GM23338 (cell line): ENCODE measurements at regions not wholly inside any gene's neighbourhood (a gene's known extent, or its start where the extent isn't known, plus 50 kb on each side); places are given as distances from the start of the nearest gene placed in this dataset.

Experiments
- ATAC-seq: fragments of 200-7000 bp; cut with Tn5 transposase; 3 replicates; pipeline ENCODE4 v1.9.1; 2020
- DNase-seq: peaks from one replicate; pipeline ENCODE4 v3.0.0-alpha.2; 2015; ENCODE audit warnings: low spot score
- H2AFZ ChIP-seq: fragments of 200-600 bp; sonication (generic); 2 replicates; pipeline ENCODE4 v1.8.0; 2016; ENCODE audit warnings: antibody characterized with exemption, mild to moderate bottlenecking, moderate library complexity
- H3F3A ChIP-seq: fragments of 200-600 bp; sonication (generic); replicated peaks from 2 replicates; pipeline ENCODE4 v1.8.0; 2017; ENCODE audit warnings: antibody characterized with exemption, mixed run types, low read depth
- H3K27ac ChIP-seq: fragments of 200-600 bp; sonication (generic); 2 replicates; pipeline ENCODE4 v1.6.1; 2016; ENCODE audit warnings: low read depth
- H3K27me3 ChIP-seq: fragments of 200-600 bp; sonication (generic); 2 replicates; pipeline ENCODE4 v1.8.0; 2016; ENCODE audit warnings: mild to moderate bottlenecking, mixed run types, moderate library complexity; ENCODE audit not compliant: insufficient read depth
- H3K36me3 ChIP-seq: fragments of 200-600 bp; sonication (generic); 2 replicates; pipeline ENCODE4 v1.8.0; 2016; ENCODE audit warnings: mild to moderate bottlenecking; ENCODE audit not compliant: insufficient read depth
- H3K4me1 ChIP-seq: fragments of 200-600 bp; sonication (generic); 2 replicates; pipeline ENCODE4 v1.8.0; 2016; ENCODE audit warnings: mild to moderate bottlenecking, moderate library complexity; ENCODE audit not compliant: insufficient read depth
- H3K4me2 ChIP-seq: fragments of 200-600 bp; sonication (generic); 2 replicates; pipeline ENCODE4 v1.7.1; 2017; ENCODE audit warnings: mixed run types
- H3K4me3 ChIP-seq: fragments of 200-600 bp; sonication (generic); 2 replicates; pipeline ENCODE4 v1.6.1; 2016; ENCODE audit warnings: mixed run types
- H3K79me2 ChIP-seq: fragments of 200-600 bp; sonication (generic); replicated peaks from 2 replicates; pipeline ENCODE4 v1.8.0; 2017; ENCODE audit warnings: mild to moderate bottlenecking; ENCODE audit not compliant: insufficient read depth
- H3K9me2 ChIP-seq: fragments of 200-600 bp; sonication (generic); 2 replicates; pipeline ENCODE4 v1.8.0; 2017; ENCODE audit not compliant: insufficient read depth
- H4K20me1 ChIP-seq: fragments of 200-600 bp; sonication (generic); replicated peaks from 2 replicates; pipeline ENCODE4 v1.8.0; 2017; ENCODE audit warnings: mild to moderate bottlenecking; ENCODE audit not compliant: insufficient read depth
- H3K27ac Mint-ChIP-seq: 2 replicates; pipeline ENCODE4 v1.8.0; 2020; ENCODE audit warnings: inconsistent platforms, mild to moderate bottlenecking, moderate library complexity, mixed read lengths
- H3K27me3 Mint-ChIP-seq: 3 replicates; pipeline ENCODE4 v1.8.0; 2022; ENCODE audit warnings: low read depth, mild to moderate bottlenecking, moderate library complexity, mixed read lengths, inconsistent platforms; ENCODE audit not compliant: insufficient read depth, poor library complexity
- H3K36me3 Mint-ChIP-seq: 3 replicates; pipeline ENCODE4 v1.8.0; 2021; ENCODE audit warnings: low read depth, mild to moderate bottlenecking, inconsistent platforms, moderate library complexity, mixed read lengths
- H3K4me1 Mint-ChIP-seq: 3 replicates; pipeline ENCODE4 v1.8.0; 2020; ENCODE audit warnings: mild to moderate bottlenecking, inconsistent platforms, mixed read lengths
- H3K4me3 Mint-ChIP-seq: 3 replicates; pipeline ENCODE4 v1.8.0; 2021; ENCODE audit warnings: moderate library complexity, mild to moderate bottlenecking, inconsistent platforms, mixed read lengths
- H3K9me3 Mint-ChIP-seq: 3 replicates; pipeline ENCODE4 v1.8.0; 2020; ENCODE audit warnings: moderate library complexity, mild to moderate bottlenecking, inconsistent platforms, mixed read lengths
- CREB1 ChIP-seq: fragments of 250-450 bp; sonication (Bioruptor Pico); IDR thresholded peaks from 2 replicates; pipeline ENCODE4 v1.5.0; 2020; ENCODE audit warnings: low read depth, mild to moderate bottlenecking, moderate library complexity
- CTCF ChIP-seq, 2 experiments: fragments of 200-600 bp in 1 of 2; sonication (generic) in 1 of 2; conservative IDR thresholded peaks; 2 replicates each; pipeline versions ENCODE4 v1.5.1 to v1.6.1; 2016 to 2017; ENCODE audit warnings: antibody characterized with exemption in 2 of 2, low read depth in 2 of 2, mild to moderate bottlenecking in 2 of 2, moderate library complexity in 1 of 2
- ETS1 ChIP-seq: IDR thresholded peaks from 2 replicates; pipeline ENCODE4 v1.6.1; 2016; ENCODE audit warnings: antibody characterized with exemption
- EZH2phosphoT487 ChIP-seq: fragments of 200-600 bp; sonication (generic); IDR thresholded peaks from one replicate; pipeline ENCODE4 v1.8.1; 2018; ENCODE audit warnings: antibody characterized with exemption; ENCODE audit not compliant: unreplicated experiment
- JUNB ChIP-seq: IDR thresholded peaks from one replicate; pipeline ENCODE4 v1.6.1; 2016; ENCODE audit warnings: antibody characterized with exemption; ENCODE audit not compliant: unreplicated experiment
- STAT1 ChIP-seq: IDR thresholded peaks from one replicate; pipeline ENCODE4 v1.6.1; 2016; ENCODE audit warnings: antibody characterized with exemption; ENCODE audit not compliant: unreplicated experiment
- ZNF331 ChIP-seq: fragments of 250-450 bp; sonication (Bioruptor Pico); IDR thresholded peaks from 2 replicates; pipeline ENCODE4 v1.5.0; 2020; ENCODE audit warnings: low read depth, mild to moderate bottlenecking, moderate library complexity
- ZNF462 ChIP-seq: fragments of 250-450 bp; sonication (Bioruptor Pico); IDR thresholded peaks from 2 replicates; pipeline ENCODE4 v1.5.0; 2020; ENCODE audit warnings: mild to moderate bottlenecking, moderate library complexity

GRCh38 chr11:133733631-133734030, 111.7 kb downstream of the SPATA19 start (continued):
- TF ChIP-seq ZNF462 (CRISPR knock-in tag) (no peak), EZH2phosphoT487 (no peak)

GRCh38 chr11:133732109-133732674, 113.1 kb downstream of the SPATA19 start:
- no peak overlapping the region for H3K4me3 Mint-ChIP-seq
- no peak; a peak in 1 of 4 replicates for TF ChIP-seq CTCF (conservative IDR thresholded peaks at IDR 0.05; ENCODE audit: low read depth in 2 of 2)
- TF ChIP-seq STAT1: no peak
- no peak for TF ChIP-seq JUNB
- TF ChIP-seq ZNF331: no peak
- no peak for TF ChIP-seq CREB1 (CRISPR knock-in tag)
- no peak for TF ChIP-seq ETS1

More at GRCh38 chr11:133732109-133732674, 113.1 kb downstream of the SPATA19 start:
- Mint-ChIP-seq H3K36me3 (no peaks in the 10 kb centered on the region; the same call in 2 of the 3 replicates), H3K9me3 (peaks cover 4% of the 10 kb centered on the region; the same call in 1 of the 3 replicates), H3K27me3 (peaks cover 11% of the 10 kb centered on the region), H3K4me1 (peaks cover 14% of the 10 kb centered on the region), H3K27ac (no peak overlapping the region)
- H3F3A ChIP-seq: no peaks in the 10 kb centered on the region
- peak overlapping the region; percentile 53; the same call in 1 of the 2 replicates for H3K4me2 ChIP-seq
- ATAC-seq (no peak), DNase-seq (no peak)
- no peaks in the 10 kb centered on the region for H3K9me2 ChIP-seq
- no peak overlapping the region for H3K4me3 ChIP-seq
- H3K4me1 ChIP-seq: peaks cover 13% of the 10 kb centered on the region
- no peaks in the 10 kb centered on the region for H3K27me3 ChIP-seq
- H4K20me1 ChIP-seq: no peaks in the 10 kb centered on the region
- no peaks in the 10 kb centered on the region for H3K79me2 ChIP-seq
- H2AFZ ChIP-seq: 0 out of 2 replicates have a peak overlapping the region, but pooled peaks have one; percentile 23
- no peak overlapping the region for H3K27ac ChIP-seq
- H3K36me3 ChIP-seq: no peaks in the 10 kb centered on the region
